ENCODE measurements at regions not wholly inside any gene's neighbourhood (a gene's known extent, or its start where the extent isn't known, plus 50 kb on each side); places are given as distances from the start of the nearest gene placed in this dataset.
"Not testable (repeated sequence)": the region's sequence is repeated elsewhere in the genome, so short reads cannot be mapped to it uniquely, and the experiment has no call there.

GRCh38 chr3:160100610-160101009, 112.0 kb downstream of the IL12A start:
- Mint-ChIP-seq H3K4me1 (no peaks in the 10 kb centered on the region), H3K27ac (no peak overlapping the region), H3K36me3 (ENCODE audit: low read depth) (peaks cover 3% of the 10 kb centered on the region), H3K4me3 (no peak overlapping the region), H3K27me3 (peaks cover 20% of the 10 kb centered on the region)
- no peak for DNase-seq
- H3K9me3 ChIP-seq (ENCODE audit: control insufficient read depth, low read length, poor library complexity, severe bottlenecking), result no peaks in the 10 kb centered on the region
- ATAC-seq, result no peak

DNA sequence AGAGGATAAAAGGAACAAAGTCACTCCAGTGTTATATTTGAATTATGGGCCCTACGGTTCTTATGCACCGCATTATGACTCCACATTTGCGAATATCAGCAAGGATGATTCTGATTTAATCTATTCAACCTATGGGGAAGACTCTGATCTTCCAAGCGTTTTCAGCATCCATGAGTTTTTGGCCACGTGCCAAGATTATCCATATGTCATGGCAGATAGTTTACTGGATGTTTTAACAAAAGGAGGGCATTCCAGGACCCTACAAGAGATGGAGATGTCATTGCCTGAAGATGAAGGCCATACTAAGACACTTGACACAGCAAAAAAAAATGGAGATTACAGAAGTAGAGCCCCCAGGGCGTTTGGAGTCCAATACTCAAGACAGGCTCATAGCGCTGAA, 113.4 kb downstream of the IL12A start:
- not testable (repeated sequence) for H3K4me1 Mint-ChIP-seq; H3K4me3 Mint-ChIP-seq; H3K27ac Mint-ChIP-seq; DNase-seq; ATAC-seq; H3K9me3 ChIP-seq (ENCODE audit: control insufficient read depth, low read length, poor library complexity, severe bottlenecking); H3K36me3 Mint-ChIP-seq (ENCODE audit: low read depth)
- peaks cover 28% of the 10 kb centered on the region for H3K27me3 Mint-ChIP-seq

DNA sequence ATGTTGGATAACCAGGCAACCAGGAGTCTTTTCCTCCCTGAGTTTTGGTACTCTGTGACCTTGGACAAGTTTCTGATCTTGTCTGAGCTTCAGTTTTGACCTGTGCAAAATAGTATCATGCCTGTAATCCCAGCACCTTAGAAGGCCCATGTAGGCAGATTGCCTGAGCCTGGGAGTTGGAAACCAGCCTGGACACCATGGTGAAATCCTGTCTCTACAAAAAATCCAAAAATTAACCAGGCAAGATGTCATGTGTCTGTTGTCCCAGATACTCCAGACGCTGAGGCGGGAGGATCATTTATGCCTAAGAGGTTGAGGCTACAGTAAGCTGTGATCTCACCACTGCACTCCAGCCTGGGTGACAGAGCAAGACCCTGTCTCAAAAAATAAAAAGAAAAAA, 114.8 kb downstream of the IL12A start:
- ATAC-seq (no peak), DNase-seq (no peak)
- H3K27me3 Mint-ChIP-seq, result peaks cover 29% of the 10 kb centered on the region
- H3K27ac Mint-ChIP-seq, result no peak overlapping the region
- H3K4me3 Mint-ChIP-seq, result no peak overlapping the region
- peaks cover 3% of the 10 kb centered on the region for H3K36me3 Mint-ChIP-seq (ENCODE audit: low read depth)
- H3K9me3 ChIP-seq (ENCODE audit: control insufficient read depth, low read length, poor library complexity, severe bottlenecking), result no peaks in the 10 kb centered on the region
- peaks cover 2% of the 10 kb centered on the region for H3K4me1 Mint-ChIP-seq

GRCh38 chr3:160105907-160106584, 117.4 kb downstream of the IL12A start:
- Mint-ChIP-seq H3K27me3 (peaks cover 22% of the 10 kb centered on the region), H3K36me3 (ENCODE audit: low read depth) (peaks cover 3% of the 10 kb centered on the region), H3K27ac (no peak overlapping the region), H3K4me1 (peaks cover 2% of the 10 kb centered on the region), H3K4me3 (no peak overlapping the region)
- no peak for ATAC-seq
- no peaks in the 10 kb centered on the region for H3K9me3 ChIP-seq (ENCODE audit: control insufficient read depth, low read length, poor library complexity, severe bottlenecking)
- DNase-seq, result no peak

GRCh38 chr3:160106905-160107861, 118.0 kb upstream of the C3orf80 start:
- H3K27me3 Mint-ChIP-seq, result peaks cover 17% of the 10 kb centered on the region

GRCh38 chr3:160108362-160108761, 116.9 kb upstream of the C3orf80 start:
- no peak for ATAC-seq
- no peak overlapping the region for H3K4me3 Mint-ChIP-seq
- DNase-seq, result no peak
- H3K27me3 Mint-ChIP-seq, result peaks cover 26% of the 10 kb centered on the region
- H3K36me3 Mint-ChIP-seq (ENCODE audit: low read depth), result no peaks in the 10 kb centered on the region
- H3K9me3 ChIP-seq (ENCODE audit: control insufficient read depth, low read length, poor library complexity, severe bottlenecking), result no peaks in the 10 kb centered on the region
- peaks cover 2% of the 10 kb centered on the region for H3K4me1 Mint-ChIP-seq
- no peak overlapping the region for H3K27ac Mint-ChIP-seq

More at GRCh38 chr3:160106905-160107861, 118.0 kb upstream of the C3orf80 start:
- H3K4me1 Mint-ChIP-seq, result peaks cover 2% of the 10 kb centered on the region
- H3K9me3 ChIP-seq (ENCODE audit: control insufficient read depth, low read length, poor library complexity, severe bottlenecking), result no peaks in the 10 kb centered on the region
- H3K36me3 Mint-ChIP-seq (ENCODE audit: low read depth), result no peaks in the 10 kb centered on the region
- ATAC-seq (no peak), DNase-seq (no peak)
- no peak overlapping the region for H3K27ac Mint-ChIP-seq
- H3K4me3 Mint-ChIP-seq, result no peak overlapping the region

DNA sequence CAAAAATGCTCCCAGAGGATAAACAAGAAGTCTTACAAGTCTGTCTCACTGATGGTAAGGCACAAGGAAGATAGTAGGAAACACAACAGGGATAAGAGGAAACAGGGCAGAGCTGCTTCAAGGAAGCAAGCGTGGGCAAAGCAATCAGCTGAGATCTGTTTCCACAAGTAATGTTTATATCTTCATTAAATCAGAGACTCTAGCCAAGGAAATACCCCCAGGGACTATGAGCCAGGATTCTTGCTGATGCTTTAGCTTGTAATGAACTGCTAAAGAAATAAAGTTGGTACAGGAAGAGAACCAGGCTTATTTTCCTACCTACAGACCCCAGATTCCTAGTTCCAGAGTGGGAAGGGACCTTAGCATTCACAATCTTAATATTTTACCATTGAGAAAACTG, 112.7 kb upstream of the C3orf80 start:
- no peaks in the 10 kb centered on the region for H3K36me3 Mint-ChIP-seq (ENCODE audit: low read depth)

DNA sequence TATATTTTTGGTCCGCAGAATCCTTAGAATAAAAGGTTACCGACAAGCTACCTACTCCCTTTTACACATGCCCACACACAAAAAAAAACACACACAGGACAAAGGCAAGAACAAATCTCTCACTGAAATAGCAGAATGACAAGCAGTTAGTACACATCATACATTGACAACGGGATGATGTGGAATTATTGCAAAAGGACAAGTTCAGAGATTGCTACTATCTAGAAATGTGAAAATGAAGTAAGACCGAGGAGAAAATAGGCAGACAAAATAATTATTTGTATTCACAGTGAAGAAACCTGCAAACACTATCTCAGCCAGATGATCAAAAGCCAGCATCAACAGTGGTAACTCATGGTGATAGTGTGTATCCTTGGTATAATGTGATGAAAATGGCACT, 112.2 kb upstream of the C3orf80 start:
- ATAC-seq (no peak), DNase-seq (no peak)
- H3K9me3 ChIP-seq (ENCODE audit: control insufficient read depth, low read length, poor library complexity, severe bottlenecking), result peaks cover 4% of the 10 kb centered on the region
- Mint-ChIP-seq H3K27me3 (peaks cover 40% of the 10 kb centered on the region), H3K4me1 (no peaks in the 10 kb centered on the region), H3K36me3 (ENCODE audit: low read depth) (no peaks in the 10 kb centered on the region), H3K27ac (no peak overlapping the region), H3K4me3 (no peak overlapping the region)

More for the DNA sequence above, 112.7 kb upstream of the C3orf80 start:
- no peak overlapping the region for H3K27ac Mint-ChIP-seq
- no peak overlapping the region for H3K4me3 Mint-ChIP-seq
- H3K9me3 ChIP-seq (ENCODE audit: control insufficient read depth, low read length, poor library complexity, severe bottlenecking), result peaks cover 4% of the 10 kb centered on the region
- H3K27me3 Mint-ChIP-seq, result peaks cover 35% of the 10 kb centered on the region
- ATAC-seq, result no peak
- DNase-seq, result no peak
- H3K4me1 Mint-ChIP-seq, result no peaks in the 10 kb centered on the region

DNA sequence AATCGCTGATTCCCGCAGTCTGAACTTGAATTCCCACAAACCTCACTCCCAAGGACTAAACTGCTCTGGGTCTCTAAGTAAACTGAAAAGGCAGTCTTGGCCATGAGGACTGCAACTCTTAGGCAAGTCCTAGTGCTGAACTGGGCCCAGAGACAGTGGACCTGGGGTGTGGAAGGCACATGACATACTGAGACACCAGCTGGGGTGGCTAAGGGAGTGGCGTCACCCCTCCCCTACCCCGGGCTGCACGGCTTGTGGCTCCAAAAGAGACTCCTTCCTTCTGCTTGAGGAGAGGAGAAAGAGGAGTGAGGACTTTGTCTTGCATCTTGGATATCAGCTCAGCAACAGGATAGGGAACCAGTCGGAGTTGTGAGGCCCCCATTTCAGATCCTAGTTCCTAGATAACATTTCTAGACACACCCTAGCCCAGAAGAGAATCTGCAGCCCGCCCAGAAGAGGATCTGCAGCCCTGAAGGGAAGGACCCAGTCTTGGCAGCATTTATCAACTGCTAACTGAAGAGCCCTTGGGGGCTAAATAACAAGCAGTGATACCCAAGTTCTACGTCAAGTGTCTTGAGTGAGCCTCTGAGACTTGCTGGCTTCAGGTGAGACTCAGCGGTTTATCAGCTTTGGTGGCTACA, 110.7 kb upstream of the C3orf80 start:
- Mint-ChIP-seq H3K36me3 (ENCODE audit: low read depth) (no peaks in the 10 kb centered on the region), H3K27me3 (peaks cover 40% of the 10 kb centered on the region), H3K4me1 (no peaks in the 10 kb centered on the region), H3K4me3 (no peak overlapping the region), H3K27ac (no peak overlapping the region)
- peaks cover 4% of the 10 kb centered on the region for H3K9me3 ChIP-seq (ENCODE audit: control insufficient read depth, low read length, poor library complexity, severe bottlenecking)
- ATAC-seq (no peak), DNase-seq (no peak)

- ATAC-seq (no peak), DNase-seq (no peak)
- H3K36me3 Mint-ChIP-seq (ENCODE audit: low read depth), result no peaks in the 10 kb centered on the region
- peaks cover 4% of the 10 kb centered on the region for H3K9me3 ChIP-seq (ENCODE audit: control insufficient read depth, low read length, poor library complexity, severe bottlenecking)
- no peaks in the 10 kb centered on the region for H3K4me1 Mint-ChIP-seq
- no peak overlapping the region for H3K27ac Mint-ChIP-seq
- no peak overlapping the region for H3K4me3 Mint-ChIP-seq
- H3K27me3 Mint-ChIP-seq, result peaks cover 40% of the 10 kb centered on the region
Observed at GRCh38 chr3:160115387-160115786, 109.8 kb upstream of the C3orf80 start.

- H3K4me3 Mint-ChIP-seq, result no peak overlapping the region
- no peaks in the 10 kb centered on the region for H3K4me1 Mint-ChIP-seq
- ATAC-seq, result no peak
- no peaks in the 10 kb centered on the region for H3K36me3 Mint-ChIP-seq (ENCODE audit: low read depth)
- DNase-seq, result no peak
- H3K27me3 Mint-ChIP-seq, result peaks cover 16% of the 10 kb centered on the region
- no peaks in the 10 kb centered on the region for H3K9me3 ChIP-seq (ENCODE audit: control insufficient read depth, low read length, poor library complexity, severe bottlenecking)
- no peak overlapping the region for H3K27ac Mint-ChIP-seq
Observed at GRCh38 chr3:160124224-160124623, 101.0 kb upstream of the C3orf80 start.

DNA sequence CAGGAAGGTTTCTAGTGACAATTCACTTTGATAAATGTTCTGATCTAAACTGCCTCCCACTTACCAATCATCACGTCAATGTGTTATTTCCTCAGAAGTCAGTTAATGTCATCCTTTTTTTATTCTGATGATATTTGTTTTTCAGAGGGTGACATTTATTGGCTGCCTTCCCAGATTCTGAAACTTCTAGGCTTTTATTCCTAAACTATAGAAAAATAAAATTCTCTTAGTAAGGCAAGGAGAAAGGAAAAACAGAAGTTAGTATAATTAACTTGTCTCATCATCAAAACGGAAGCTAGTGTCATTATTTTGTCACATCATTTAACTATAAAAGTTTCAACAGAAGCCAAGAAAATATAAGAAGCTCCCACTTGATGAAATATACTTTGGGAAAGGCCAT, 100.0 kb upstream of the C3orf80 start:
- peaks cover 27% of the 10 kb centered on the region for H3K27me3 Mint-ChIP-seq
- ATAC-seq (no peak), DNase-seq (no peak)
- no peak overlapping the region for H3K27ac Mint-ChIP-seq
- no peaks in the 10 kb centered on the region for H3K36me3 Mint-ChIP-seq (ENCODE audit: low read depth)
- H3K9me3 ChIP-seq (ENCODE audit: control insufficient read depth, low read length, poor library complexity, severe bottlenecking), result no peaks in the 10 kb centered on the region
- no peak overlapping the region for H3K4me3 Mint-ChIP-seq
- H3K4me1 Mint-ChIP-seq, result peaks cover 3% of the 10 kb centered on the region

DNA sequence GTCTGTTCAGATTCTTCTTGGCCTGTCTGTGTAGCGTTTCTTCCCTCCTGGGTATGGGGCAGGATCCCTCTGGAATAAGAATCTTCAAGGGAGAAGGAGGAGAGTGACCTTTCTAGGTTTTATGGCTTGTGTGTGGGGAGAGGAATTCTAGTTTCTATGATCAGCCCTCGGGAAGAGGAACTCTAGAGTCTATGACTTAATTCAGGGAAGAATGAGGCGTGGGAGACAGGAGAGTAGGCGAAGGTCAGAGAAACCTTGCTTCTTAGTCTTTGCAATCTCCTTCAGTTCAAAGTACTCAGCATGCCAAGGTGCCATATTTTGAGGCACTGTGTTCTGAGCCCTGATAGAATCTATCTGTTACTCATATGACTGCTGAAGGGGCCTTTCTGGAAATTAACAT, 99.2 kb upstream of the C3orf80 start:
- ATAC-seq, result no peak
- Mint-ChIP-seq H3K36me3 (ENCODE audit: low read depth) (no peaks in the 10 kb centered on the region), H3K27ac (no peak overlapping the region), H3K4me3 (no peak overlapping the region), H3K4me1 (peaks cover 3% of the 10 kb centered on the region), H3K27me3 (peaks cover 34% of the 10 kb centered on the region)
- DNase-seq, result no peak
- H3K9me3 ChIP-seq (ENCODE audit: control insufficient read depth, low read length, poor library complexity, severe bottlenecking), result no peaks in the 10 kb centered on the region

Measured in T-helper 17 cell (primary cell).